Calu3 (cell line): ENCODE measurements at regions not wholly inside any gene's neighbourhood (a gene's known extent, or its start where the extent isn't known, plus 50 kb on each side); places are given as distances from the start of the nearest gene placed in this dataset.

Experiments
- BruUV-seq: library from RNA; stranded (reverse); fragments of 400-500 nt; replicated peaks from 2 replicates; lab custom pipeline; 2021; lab: Mats Ljungman, UMichigan
- CTCF ChIA-PET: fragments of 300-600 bp; sonication (Branson Sonifier 250); formaldehyde crosslinking; loops from one replicate; lab custom pipeline; 2022; ENCODE audit warnings: antibody characterized with exemption; lab: Charles Lee
- DNase-seq: peaks from one replicate; pipeline ENCODE4 v3.0.0; 2022
- H3K27ac Mint-ChIP-seq: one replicate; pipeline ENCODE4 v1.8.0; 2022; ENCODE audit warnings: mixed read lengths; ENCODE audit not compliant: unreplicated experiment
- H3K27me3 Mint-ChIP-seq: one replicate; pipeline ENCODE4 v1.8.0; 2022; ENCODE audit warnings: mixed read lengths; ENCODE audit not compliant: unreplicated experiment
- H3K36me3 Mint-ChIP-seq: one replicate; pipeline ENCODE4 v1.8.0; 2022; ENCODE audit warnings: mild to moderate bottlenecking, moderate library complexity, mixed read lengths; ENCODE audit not compliant: insufficient read depth, unreplicated experiment
- H3K4me1 Mint-ChIP-seq: one replicate; pipeline ENCODE4 v1.8.0; 2022; ENCODE audit warnings: mild to moderate bottlenecking, low read depth, mixed read lengths; ENCODE audit not compliant: unreplicated experiment
- H3K4me3 Mint-ChIP-seq: one replicate; pipeline ENCODE4 v1.8.0; 2022; ENCODE audit warnings: mild to moderate bottlenecking, low read depth, moderate library complexity, mixed read lengths; ENCODE audit not compliant: unreplicated experiment
- H3K9me3 Mint-ChIP-seq: one replicate; pipeline ENCODE4 v1.8.0; 2022; ENCODE audit warnings: low read depth, mixed read lengths; ENCODE audit not compliant: unreplicated experiment
- intact Hi-C: fragments of 100-400 bp; cut with micrococcal nuclease; formaldehyde crosslinking; loops from one replicate; pipeline ENCODE4 v1.10.0; 2022; ENCODE audit not compliant: unreplicated experiment
- TF ChIP-seq, protein P1 (sequence below): fragments of 200-600 bp; IDR thresholded peaks from one replicate; pipeline ENCODE4 v1.8.0; 2022; ENCODE audit warnings: antibody characterized with exemption; ENCODE audit not compliant: unreplicated experiment

DNA sequence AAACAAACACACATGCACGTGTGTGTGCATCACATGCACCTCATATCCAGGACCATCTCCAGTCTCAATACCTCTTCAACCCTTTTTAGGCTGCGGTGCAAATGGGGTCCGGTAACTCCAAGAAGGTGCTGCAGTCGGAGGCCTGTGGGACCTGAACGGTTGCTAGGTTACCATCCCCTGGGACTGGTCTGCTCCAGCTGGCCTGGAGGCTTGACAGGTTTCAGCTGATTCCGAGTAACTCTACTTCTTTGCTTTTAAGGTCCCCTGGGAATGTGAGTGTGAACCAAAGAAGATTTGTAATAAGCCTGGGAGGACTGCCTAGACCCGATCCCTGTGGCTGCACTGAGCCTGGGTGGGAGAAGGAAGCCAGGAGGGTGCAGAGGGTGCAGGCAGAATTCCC, 117.5 kb downstream of the CCNA1 start:
- H3K4me3 Mint-ChIP-seq = no peak overlapping the region
- intact Hi-C loops = no loop called here
- H3K9me3 Mint-ChIP-seq = no peaks in the 10 kb centered on the region
- TF ChIP-seq, protein P1, sequence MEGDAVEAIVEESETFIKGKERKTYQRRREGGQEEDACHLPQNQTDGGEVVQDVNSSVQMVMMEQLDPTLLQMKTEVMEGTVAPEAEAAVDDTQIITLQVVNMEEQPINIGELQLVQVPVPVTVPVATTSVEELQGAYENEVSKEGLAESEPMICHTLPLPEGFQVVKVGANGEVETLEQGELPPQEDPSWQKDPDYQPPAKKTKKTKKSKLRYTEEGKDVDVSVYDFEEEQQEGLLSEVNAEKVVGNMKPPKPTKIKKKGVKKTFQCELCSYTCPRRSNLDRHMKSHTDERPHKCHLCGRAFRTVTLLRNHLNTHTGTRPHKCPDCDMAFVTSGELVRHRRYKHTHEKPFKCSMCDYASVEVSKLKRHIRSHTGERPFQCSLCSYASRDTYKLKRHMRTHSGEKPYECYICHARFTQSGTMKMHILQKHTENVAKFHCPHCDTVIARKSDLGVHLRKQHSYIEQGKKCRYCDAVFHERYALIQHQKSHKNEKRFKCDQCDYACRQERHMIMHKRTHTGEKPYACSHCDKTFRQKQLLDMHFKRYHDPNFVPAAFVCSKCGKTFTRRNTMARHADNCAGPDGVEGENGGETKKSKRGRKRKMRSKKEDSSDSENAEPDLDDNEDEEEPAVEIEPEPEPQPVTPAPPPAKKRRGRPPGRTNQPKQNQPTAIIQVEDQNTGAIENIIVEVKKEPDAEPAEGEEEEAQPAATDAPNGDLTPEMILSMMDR = no peak
- H3K4me1 Mint-ChIP-seq = no peaks in the 10 kb centered on the region
- H3K27me3 Mint-ChIP-seq = peaks cover 80% of the 10 kb centered on the region
- DNase-seq = no peak
- no peak overlapping the region for H3K27ac Mint-ChIP-seq
- BruUV-seq = no TSS peak
- CTCF ChIA-PET = no interaction called here
- no peaks in the 10 kb centered on the region for H3K36me3 Mint-ChIP-seq

DNA sequence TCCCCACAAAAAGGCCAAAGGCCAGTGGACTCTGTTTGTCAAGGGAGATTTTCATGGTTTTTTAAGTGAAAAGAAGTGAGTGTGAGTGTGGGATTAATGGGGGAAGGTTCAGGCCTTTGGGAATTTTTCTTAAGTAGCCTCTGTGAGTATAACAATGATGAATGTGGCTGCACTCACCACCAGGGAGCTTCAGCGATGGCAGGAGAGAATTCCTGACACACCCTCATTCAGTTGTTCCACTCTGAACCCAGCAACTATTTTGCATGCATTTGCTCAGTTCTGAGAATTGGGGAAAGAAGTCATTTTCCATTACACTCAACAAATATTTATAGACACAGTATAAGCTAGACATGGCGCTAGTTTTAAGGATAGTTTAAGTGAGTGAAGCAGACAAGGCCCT, 117.9 kb downstream of the CCNA1 start:
- DNase-seq = no peak
- TF ChIP-seq, protein P1 = no peak
- H3K27me3 Mint-ChIP-seq = peaks cover 78% of the 10 kb centered on the region
- H3K4me1 Mint-ChIP-seq = no peaks in the 10 kb centered on the region
- H3K9me3 Mint-ChIP-seq = no peaks in the 10 kb centered on the region
- intact Hi-C loops = no loop called here
- BruUV-seq = no TSS peak
- H3K4me3 Mint-ChIP-seq = no peak overlapping the region
- CTCF ChIA-PET = no interaction called here
- no peak overlapping the region for H3K27ac Mint-ChIP-seq
- no peaks in the 10 kb centered on the region for H3K36me3 Mint-ChIP-seq

DNA sequence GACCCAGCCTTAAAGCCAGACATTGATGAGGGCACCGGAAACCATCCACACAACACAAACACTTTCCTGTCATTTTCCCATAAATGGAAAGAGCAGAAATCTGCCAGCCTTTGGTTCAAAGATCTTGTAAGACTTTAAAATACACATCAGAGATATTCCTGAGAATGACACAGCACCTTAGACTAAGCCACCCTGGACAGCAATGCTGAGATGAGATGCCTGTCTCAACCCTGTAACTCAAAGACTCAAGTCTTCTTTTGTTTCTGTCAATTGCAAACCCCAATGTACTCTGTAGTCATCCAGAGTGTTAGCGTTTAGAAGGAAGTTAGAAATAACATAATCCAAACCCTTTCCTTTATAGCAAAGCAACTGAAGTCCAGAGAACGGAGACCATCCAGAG, 119.2 kb downstream of the CCNA1 start:
- TF ChIP-seq, protein P1 = no peak
- CTCF ChIA-PET = no interaction called here
- Mint-ChIP-seq H3K9me3 (no peaks in the 10 kb centered on the region), H3K27me3 (peaks cover 68% of the 10 kb centered on the region), H3K4me3 (no peak overlapping the region), H3K4me1 (no peaks in the 10 kb centered on the region), H3K27ac (no peak overlapping the region), H3K36me3 (no peaks in the 10 kb centered on the region)
- no TSS peak for BruUV-seq
- no peak for DNase-seq
- intact Hi-C loops = no loop called here

DNA sequence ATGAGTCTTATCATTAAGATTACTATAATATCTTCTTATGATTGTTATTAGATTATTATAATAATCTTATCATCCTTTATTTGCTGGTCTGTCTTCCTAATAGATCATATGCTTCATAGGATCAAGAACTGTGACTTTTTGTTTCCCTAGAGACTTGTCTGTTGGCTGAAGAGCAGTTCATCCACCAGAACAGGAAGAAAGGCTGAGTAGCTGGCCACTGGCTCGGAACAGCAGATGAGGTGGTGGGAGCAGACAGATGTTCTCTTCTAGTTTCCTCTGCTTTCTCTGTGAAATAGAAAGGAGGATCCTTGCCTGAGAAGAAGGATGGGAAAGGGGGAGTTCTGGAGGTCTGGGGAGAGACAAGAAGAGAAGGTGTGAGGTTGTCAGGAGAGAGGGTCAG, 120.0 kb downstream of the CCNA1 start:
- TF ChIP-seq, protein P1 = no peak
- Mint-ChIP-seq H3K9me3 (no peaks in the 10 kb centered on the region), H3K4me1 (no peaks in the 10 kb centered on the region), H3K27ac (no peak overlapping the region), H3K36me3 (no peaks in the 10 kb centered on the region), H3K4me3 (no peak overlapping the region), H3K27me3 (peaks cover 60% of the 10 kb centered on the region)
- no peak for DNase-seq
- BruUV-seq = no TSS peak
- CTCF ChIA-PET = no interaction called here
- intact Hi-C loops = no loop called here
